Neural crest cell (in vitro differentiated cells): ENCODE measurements at regions not wholly inside any gene's neighbourhood (a gene's known extent, or its start where the extent isn't known, plus 50 kb on each side); places are given as distances from the start of the nearest gene placed in this dataset.
A peak's percentile ranks its signal among the peaks of the same experiment; 100 is the strongest.

Experiments
- DNase-seq: peaks from one replicate; pipeline ENCODE4 v3.0.0; 2021; ENCODE audit warnings: low read depth, mixed read lengths, low spot score
- H3K27ac Mint-ChIP-seq: one replicate; pipeline ENCODE4 v1.8.0; 2021; ENCODE audit warnings: mild to moderate bottlenecking, mixed read lengths; ENCODE audit not compliant: unreplicated experiment
- H3K27me3 Mint-ChIP-seq: 2 replicates; pipeline ENCODE4 v1.8.0; 2021; ENCODE audit warnings: low read depth, mild to moderate bottlenecking, mixed read lengths
- H3K36me3 Mint-ChIP-seq: 2 replicates; pipeline ENCODE4 v1.8.0; 2021; ENCODE audit warnings: low read depth, mild to moderate bottlenecking, mixed read lengths
- H3K4me1 Mint-ChIP-seq: 2 replicates; pipeline ENCODE4 v1.8.0; 2021; ENCODE audit warnings: mixed read lengths
- H3K4me3 Mint-ChIP-seq: one replicate; pipeline ENCODE4 v1.8.0; 2021; ENCODE audit warnings: mild to moderate bottlenecking, mixed read lengths
- H3K9me3 Mint-ChIP-seq: 2 replicates; pipeline ENCODE4 v1.8.0; 2021; ENCODE audit warnings: mixed read lengths
- CTCF ChIP-seq: fragments of 200-600 bp; sonication (generic); conservative IDR thresholded peaks from 2 replicates; pipeline ENCODE4 v1.5.0; 2021; ENCODE audit warnings: antibody characterized with exemption, mild to moderate bottlenecking

- DNase-seq = no peak
- H3K9me3 Mint-ChIP-seq = peaks cover 10% of the 10 kb centered on the region
- TF ChIP-seq CTCF = no peak
- peaks cover 40% of the 10 kb centered on the region for H3K4me1 Mint-ChIP-seq
- H3K27ac Mint-ChIP-seq = no peak overlapping the region
- no peaks in the 10 kb centered on the region for H3K36me3 Mint-ChIP-seq
- no peak overlapping the region for H3K4me3 Mint-ChIP-seq
- H3K27me3 Mint-ChIP-seq = peaks cover 2% of the 10 kb centered on the region
Measured at GRCh38 chr1:94670273-94670672, 128.7 kb upstream of the F3 start.

- H3K9me3 Mint-ChIP-seq = peaks cover 7% of the 10 kb centered on the region
- H3K27ac Mint-ChIP-seq = no peak overlapping the region
- no peaks in the 10 kb centered on the region for H3K36me3 Mint-ChIP-seq
- H3K4me3 Mint-ChIP-seq = no peak overlapping the region
- DNase-seq = no peak
- H3K4me1 Mint-ChIP-seq = peaks cover 36% of the 10 kb centered on the region
- no peak for TF ChIP-seq CTCF
- no peaks in the 10 kb centered on the region for H3K27me3 Mint-ChIP-seq
Measured at GRCh38 chr1:94669198-94669597, 127.6 kb upstream of the F3 start.

- peaks cover 36% of the 10 kb centered on the region for H3K4me1 Mint-ChIP-seq
- H3K27ac Mint-ChIP-seq = no peak overlapping the region
- DNase-seq = no peak
- H3K27me3 Mint-ChIP-seq = no peaks in the 10 kb centered on the region
- H3K9me3 Mint-ChIP-seq = peaks cover 7% of the 10 kb centered on the region
- TF ChIP-seq CTCF = no peak
- H3K36me3 Mint-ChIP-seq = no peaks in the 10 kb centered on the region
- no peak overlapping the region for H3K4me3 Mint-ChIP-seq
Measured at GRCh38 chr1:94668528-94668927, 127.0 kb upstream of the F3 start.

- TF ChIP-seq CTCF = no peak
- H3K27ac Mint-ChIP-seq = no peak overlapping the region
- peaks cover 7% of the 10 kb centered on the region for H3K9me3 Mint-ChIP-seq
- H3K4me1 Mint-ChIP-seq = peaks cover 36% of the 10 kb centered on the region
- no peaks in the 10 kb centered on the region for H3K27me3 Mint-ChIP-seq
- no peak for DNase-seq
- no peaks in the 10 kb centered on the region for H3K36me3 Mint-ChIP-seq
- H3K4me3 Mint-ChIP-seq = no peak overlapping the region
Measured at GRCh38 chr1:94667818-94668217, 126.3 kb upstream of the F3 start.

- no peaks in the 10 kb centered on the region for H3K36me3 Mint-ChIP-seq
- no peaks in the 10 kb centered on the region for H3K27me3 Mint-ChIP-seq
- no peak overlapping the region for H3K4me3 Mint-ChIP-seq
- no peak overlapping the region for H3K27ac Mint-ChIP-seq
- peaks cover 39% of the 10 kb centered on the region for H3K4me1 Mint-ChIP-seq
- no peak for TF ChIP-seq CTCF
- DNase-seq = no peak
- peaks cover 7% of the 10 kb centered on the region for H3K9me3 Mint-ChIP-seq
Measured at GRCh38 chr1:94666797-94667196, 125.2 kb upstream of the F3 start.

- Mint-ChIP-seq H3K27me3 (no peaks in the 10 kb centered on the region), H3K36me3 (no peaks in the 10 kb centered on the region), H3K27ac (peak overlapping the region; percentile 46), H3K4me1 (peaks cover 28% of the 10 kb centered on the region), H3K4me3 (no peak overlapping the region), H3K9me3 (peaks cover 3% of the 10 kb centered on the region)
- DNase-seq = no peak
- TF ChIP-seq CTCF = no peak
Measured at GRCh38 chr1:94661431-94661932, 119.9 kb upstream of the F3 start.
